Endodermal cell (in vitro differentiated cells): ENCODE measurements at regions not wholly inside any gene's neighbourhood (a gene's known extent, or its start where the extent isn't known, plus 50 kb on each side); places are given as distances from the start of the nearest gene placed in this dataset.

ENCODE experiments used
- DNase-seq: peaks from one replicate; pipeline ENCODE4 v3.0.0-alpha.2; 2017
- H3K27ac ChIP-seq: 2 replicates; pipeline ENCODE4 v1.5.1; 2013; ENCODE audit warnings: mild to moderate bottlenecking, low read depth, low read length, moderate library complexity
- H3K27me3 ChIP-seq: 2 replicates; pipeline ENCODE4 v1.6.1; 2013; ENCODE audit warnings: mild to moderate bottlenecking, low read length, moderate library complexity; ENCODE audit not compliant: insufficient read depth, control insufficient read depth, poor library complexity, severe bottlenecking
- H3K36me3 ChIP-seq: 2 replicates; pipeline ENCODE4 v1.7.0; 2013; ENCODE audit warnings: mild to moderate bottlenecking, low read length, moderate library complexity; ENCODE audit not compliant: control insufficient read depth, insufficient read depth
- H3K4me1 ChIP-seq: one replicate; pipeline ENCODE4 v1.7.0; 2013; ENCODE audit warnings: low read length; ENCODE audit not compliant: control insufficient read depth, insufficient read depth
- H3K4me3 ChIP-seq: 2 replicates; pipeline ENCODE4 v1.5.1; 2013; ENCODE audit warnings: mild to moderate bottlenecking, low read length, moderate library complexity
- H3K9ac ChIP-seq: 2 replicates; pipeline ENCODE4 v1.6.1; 2013; ENCODE audit warnings: mild to moderate bottlenecking, low read length, moderate library complexity; ENCODE audit not compliant: poor library complexity, severe bottlenecking; ENCODE audit errors: extremely low read depth
- H3K9me3 ChIP-seq: 2 replicates; pipeline ENCODE4 v1.6.1; 2013; ENCODE audit warnings: mild to moderate bottlenecking, low read length, moderate library complexity; ENCODE audit not compliant: control insufficient read depth
- H3K27ac Mint-ChIP-seq: 2 replicates; pipeline ENCODE4 v1.8.0; 2020; ENCODE audit warnings: mixed read lengths
- H3K27me3 Mint-ChIP-seq: 2 replicates; pipeline ENCODE4 v1.8.0; 2021; ENCODE audit warnings: mild to moderate bottlenecking, mixed read lengths; ENCODE audit not compliant: insufficient read depth
- H3K36me3 Mint-ChIP-seq: 2 replicates; pipeline ENCODE4 v1.8.0; 2020; ENCODE audit warnings: low read depth, mixed read lengths
- H3K4me1 Mint-ChIP-seq: 2 replicates; pipeline ENCODE4 v1.8.0; 2020; ENCODE audit warnings: mixed read lengths
- H3K4me3 Mint-ChIP-seq: 2 replicates; pipeline ENCODE4 v1.8.0; 2020; ENCODE audit warnings: mild to moderate bottlenecking, moderate library complexity, mixed read lengths
- H3K9me3 Mint-ChIP-seq: 2 replicates; pipeline ENCODE4 v1.8.0; 2020; ENCODE audit warnings: mild to moderate bottlenecking, mixed read lengths
- WGBS, 2 experiments: methylation state at CpG; one replicate each; pipeline versions ENCODE4 v1.1.5 to v1.1.7; 2013; ENCODE audit warnings: missing lambda C conversion rate in 2 of 2, mixed read lengths in 1 of 2; ENCODE audit not compliant: insufficient coverage in 1 of 2, insufficient read length in 1 of 2; 5-methylcytosine and 5-hydroxymethylcytosine counted together
- TF ChIP-seq, protein P1 (sequence below): fragments of 200-600 bp; sonication (generic); conservative IDR thresholded peaks from 2 replicates; pipeline ENCODE4 v1.5.0; 2021; ENCODE audit warnings: antibody characterized with exemption, mild to moderate bottlenecking

DNA sequence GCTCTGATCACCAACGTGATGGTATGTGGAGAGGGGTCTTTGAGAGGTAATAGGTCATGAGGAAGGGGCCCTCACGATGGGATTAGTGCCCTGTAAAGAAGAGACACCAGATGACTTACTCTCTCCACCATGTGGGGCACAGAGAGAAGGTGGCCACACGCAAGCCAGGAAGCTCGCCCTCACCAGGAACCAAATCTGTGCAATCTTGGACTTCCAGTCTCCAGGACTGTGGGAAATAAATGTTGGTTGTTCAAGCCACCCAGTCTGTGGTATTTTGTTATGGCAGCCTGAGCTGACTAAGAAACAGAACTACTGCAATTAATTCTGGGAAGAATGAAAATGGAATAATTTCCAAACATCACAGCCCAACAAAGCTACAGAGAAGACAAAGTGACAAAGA, 117.5 kb downstream of the SNX19 start:
- peaks cover 1% of the 10 kb centered on the region for H3K27me3 Mint-ChIP-seq
- H3K27ac Mint-ChIP-seq = no peak overlapping the region
- Histone ChIP-seq H3K9me3 (no peaks in the 10 kb centered on the region), H3K36me3 (no peaks in the 10 kb centered on the region), H3K4me3 (no peak overlapping the region), H3K9ac (no peak overlapping the region), H3K27ac (no peak overlapping the region), H3K27me3 (no peaks in the 10 kb centered on the region), H3K4me1 (no peaks in the 10 kb centered on the region)
- peaks cover 13% of the 10 kb centered on the region for H3K9me3 Mint-ChIP-seq
- 90% methylated on average over 4 of the region's 4 CpGs; no CpG with 5 or more reads in 1 of the 2 experiments for WGBS, 2 experiments
- H3K4me1 Mint-ChIP-seq = no peaks in the 10 kb centered on the region
- H3K36me3 Mint-ChIP-seq = no peaks in the 10 kb centered on the region
- TF ChIP-seq, protein P1, sequence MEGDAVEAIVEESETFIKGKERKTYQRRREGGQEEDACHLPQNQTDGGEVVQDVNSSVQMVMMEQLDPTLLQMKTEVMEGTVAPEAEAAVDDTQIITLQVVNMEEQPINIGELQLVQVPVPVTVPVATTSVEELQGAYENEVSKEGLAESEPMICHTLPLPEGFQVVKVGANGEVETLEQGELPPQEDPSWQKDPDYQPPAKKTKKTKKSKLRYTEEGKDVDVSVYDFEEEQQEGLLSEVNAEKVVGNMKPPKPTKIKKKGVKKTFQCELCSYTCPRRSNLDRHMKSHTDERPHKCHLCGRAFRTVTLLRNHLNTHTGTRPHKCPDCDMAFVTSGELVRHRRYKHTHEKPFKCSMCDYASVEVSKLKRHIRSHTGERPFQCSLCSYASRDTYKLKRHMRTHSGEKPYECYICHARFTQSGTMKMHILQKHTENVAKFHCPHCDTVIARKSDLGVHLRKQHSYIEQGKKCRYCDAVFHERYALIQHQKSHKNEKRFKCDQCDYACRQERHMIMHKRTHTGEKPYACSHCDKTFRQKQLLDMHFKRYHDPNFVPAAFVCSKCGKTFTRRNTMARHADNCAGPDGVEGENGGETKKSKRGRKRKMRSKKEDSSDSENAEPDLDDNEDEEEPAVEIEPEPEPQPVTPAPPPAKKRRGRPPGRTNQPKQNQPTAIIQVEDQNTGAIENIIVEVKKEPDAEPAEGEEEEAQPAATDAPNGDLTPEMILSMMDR = no peak
- DNase-seq = no peak
- no peak overlapping the region for H3K4me3 Mint-ChIP-seq

DNA sequence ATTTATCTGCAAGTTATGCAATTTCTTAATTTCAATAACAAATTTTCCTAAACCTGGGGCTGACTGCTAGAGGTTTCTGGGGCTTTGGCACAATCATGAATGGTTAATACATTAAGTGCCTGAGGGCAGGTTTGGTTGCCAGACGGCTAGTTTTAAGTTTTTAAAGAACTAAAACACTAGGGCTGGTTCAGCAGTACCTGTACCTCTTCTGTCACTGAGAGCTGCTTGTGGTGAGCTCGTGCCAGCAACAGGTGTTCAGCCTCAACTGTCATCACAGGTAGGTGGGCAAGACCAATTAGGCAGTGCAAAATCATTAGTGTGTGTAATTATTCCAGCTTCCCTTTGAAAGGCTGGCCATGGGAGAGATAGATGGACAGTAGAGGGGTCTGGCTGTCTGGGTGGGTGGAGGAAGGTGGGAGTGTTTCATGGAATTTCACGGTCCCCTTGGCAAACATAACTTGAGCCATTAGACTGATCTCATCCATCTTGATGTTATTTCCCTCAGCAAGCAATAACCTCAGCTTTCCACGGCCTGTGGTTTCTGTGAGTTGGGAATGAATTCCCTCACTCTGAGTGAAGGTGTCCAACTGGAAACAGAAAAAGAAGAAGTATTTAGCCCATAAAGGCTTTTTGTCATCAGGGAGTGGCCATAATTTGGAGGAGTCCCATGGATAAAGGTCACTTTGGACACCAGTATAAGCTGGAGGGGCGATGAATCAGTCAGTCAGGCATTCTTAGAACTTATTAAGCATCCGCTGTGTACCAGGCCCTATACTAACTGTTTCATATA, 114.8 kb downstream of the SNX19 start:
- Mint-ChIP-seq H3K27me3 (peaks cover 1% of the 10 kb centered on the region), H3K4me3 (no peak overlapping the region), H3K27ac (no peak overlapping the region), H3K36me3 (no peaks in the 10 kb centered on the region), H3K9me3 (peaks cover 13% of the 10 kb centered on the region), H3K4me1 (peaks cover 12% of the 10 kb centered on the region)
- H3K27me3 ChIP-seq = no peaks in the 10 kb centered on the region
- TF ChIP-seq, protein P1 = no peak
- WGBS, 2 experiments = 93 to 95% methylated on average over 2 to 6 of the region's 6 CpGs
- no peak overlapping the region for H3K4me3 ChIP-seq
- no peaks in the 10 kb centered on the region for H3K4me1 ChIP-seq
- no peak overlapping the region for H3K27ac ChIP-seq
- H3K36me3 ChIP-seq = no peaks in the 10 kb centered on the region
- no peaks in the 10 kb centered on the region for H3K9me3 ChIP-seq
- no peak overlapping the region for H3K9ac ChIP-seq
- DNase-seq = no peak

DNA sequence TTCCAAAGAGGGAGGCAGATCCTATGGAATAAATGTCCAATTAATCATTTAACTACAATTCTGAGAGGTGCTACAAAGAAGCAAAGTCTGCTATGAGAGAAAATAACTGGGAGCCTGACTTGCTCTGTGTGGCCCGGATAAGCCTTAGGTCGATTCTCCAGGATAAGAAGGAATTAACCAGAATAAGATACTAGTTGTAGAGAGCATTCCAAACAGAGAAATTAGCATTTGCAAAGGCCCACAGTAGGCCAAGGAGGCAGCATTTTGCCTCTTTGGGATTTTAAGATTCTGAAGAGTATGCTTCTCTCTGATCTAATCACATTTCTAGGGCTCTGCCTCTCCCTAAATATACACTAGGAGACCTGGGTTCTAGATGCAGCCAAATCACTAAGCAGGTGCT, 113.7 kb downstream of the SNX19 start:
- no peak overlapping the region for H3K4me3 Mint-ChIP-seq
- Histone ChIP-seq H3K4me1 (no peaks in the 10 kb centered on the region), H3K27me3 (no peaks in the 10 kb centered on the region), H3K36me3 (no peaks in the 10 kb centered on the region), H3K9ac (no peak overlapping the region), H3K4me3 (no peak overlapping the region), H3K9me3 (no peaks in the 10 kb centered on the region), H3K27ac (no peak overlapping the region)
- peaks cover 15% of the 10 kb centered on the region for H3K4me1 Mint-ChIP-seq
- H3K27me3 Mint-ChIP-seq = no peaks in the 10 kb centered on the region
- WGBS, 2 experiments = 55 to 64% methylated on average over 2 of the region's 2 CpGs
- H3K27ac Mint-ChIP-seq = no peak overlapping the region
- TF ChIP-seq, protein P1 = no peak
- DNase-seq = no peak
- peaks cover 13% of the 10 kb centered on the region for H3K9me3 Mint-ChIP-seq
- no peaks in the 10 kb centered on the region for H3K36me3 Mint-ChIP-seq
